Heart right ventricle (tissue), 16 donors: ENCODE measurements at regions not wholly inside any gene's neighbourhood (a gene's known extent, or its start where the extent isn't known, plus 50 kb on each side); places are given as distances from the start of the nearest gene placed in this dataset.

Source experiments
- ATAC-seq, 8 donors: fragments of 200-7000 bp; cut with Tn5 transposase; one replicate each; pipeline ENCODE4 v1.9.1; 2020; ENCODE audit warnings: mild to moderate bottlenecking in 8 of 8, moderate library complexity in 8 of 8, moderate number of reproducible peaks in 1 of 8
- DNase-seq, 2 donors: peaks; one replicate each; pipeline ENCODE4 v3.0.0-alpha.2; 2020
- H3K27ac ChIP-seq, 10 donors: fragments of 200-600 bp; sonication (generic) in 2 of 10; one replicate each; pipeline versions ENCODE4 v1.5.0 to v1.8.0; 2020 to 2022; ENCODE audit warnings: mild to moderate bottlenecking in 3 of 10
- H3K27me3 ChIP-seq, 7 donors: fragments of 200-600 bp; one replicate each; pipeline ENCODE4 v1.8.0; 2021 to 2022; ENCODE audit warnings: mild to moderate bottlenecking in 2 of 7
- H3K36me3 ChIP-seq, 9 donors: fragments of 200-600 bp; sonication (generic) in 1 of 9; one replicate each; pipeline versions ENCODE4 v1.5.0 to v1.8.0; 2020 to 2022; ENCODE audit warnings: mild to moderate bottlenecking in 2 of 9
- H3K4me1 ChIP-seq, 9 donors: fragments of 200-600 bp; sonication (generic) in 1 of 9; one replicate each; pipeline versions ENCODE4 v1.5.0 to v1.8.0; 2020 to 2022; ENCODE audit warnings: mild to moderate bottlenecking in 4 of 9
- H3K4me3 ChIP-seq, 10 donors: fragments of 200-600 bp; sonication (generic) in 2 of 10; one replicate each; pipeline versions ENCODE4 v1.5.0 to v1.8.0; 2020 to 2022; ENCODE audit warnings: mild to moderate bottlenecking in 7 of 10, moderate library complexity in 2 of 10
- H3K9me3 ChIP-seq, 11 donors: fragments of 200-600 bp in 10 of 11; sonication (generic) in 2 of 11; one replicate each; pipeline versions ENCODE4 v1.5.0 to v1.8.0; 2013 to 2022; ENCODE audit warnings: mild to moderate bottlenecking in 2 of 11, control low read depth in 1 of 11, moderate library complexity in 1 of 11
- WGBS, 2 donors: extraction: QIAGEN DNeasy Blood & Tissue Kit; methylation state at CpG; one replicate each; pipeline ENCODE4 v1.1.7; 2013; ENCODE audit warnings: inconsistent platforms in 1 of 2; 5-methylcytosine and 5-hydroxymethylcytosine counted together
- intact Hi-C, 10 donors: fragments of 100-400 bp; cut with DNase I; formaldehyde crosslinking; loops; one replicate each; pipeline versions ENCODE4 v1.11.1 to v1.14.2; 2022
- TF ChIP-seq, protein P1 (sequence below), 9 donors: fragments of 200-600 bp; sonication (generic) in 2 of 9; IDR thresholded peaks; one replicate each; pipeline versions ENCODE4 v1.5.0 to v1.8.0; 2021 to 2022; ENCODE audit warnings: antibody characterized with exemption in 9 of 9, mild to moderate bottlenecking in 5 of 9, moderate library complexity in 1 of 9
- donor health status: Arrhythmogenic right ventricular cardiomyopathy.
- donor health status: ischemic (EF 13 %, LVEDD 7.1; RV severe dilation, severe dysfunction).
- donor health status: healthy with polysubstance abuse.
- donor health status: DM: no; HTN: yes; CAD: no.
- donor health status: DM: no; HTN: no; CAD: no.
- donor health status: ischemic (EF 25% LVEDD 6.9; RV normal size, moderate dysfunction).
- donor health status: ischemic (EF 25% LVEDD 5.7; RV mildly dilated, moderate dysfunction).
- donor health status: healthy.
- donor health status: DM: yes; HTN: yes; CAD: no.
- donor health status: Ischemic cardiomyopathy.
- donor health status: ischemic (EF 35%, LVEDD 5.7; RV mildly dilated, moderate dysfunction).
- donor health status: nonischemic (EF 11% LVEDD 7.7; RV severe dilation, severe dysfunction).
- donor health status: DM: yes; HTN: yes; CAD: no.
- donor health status: PGD.
- donor health status: ischemic (EF 29% LVEDD 5.4; RV normal size, mild dysfunction).
- donor health status: nonischemic (EF 23%, LVEDD 6.1; RV moderate dilation, normal function).

DNA sequence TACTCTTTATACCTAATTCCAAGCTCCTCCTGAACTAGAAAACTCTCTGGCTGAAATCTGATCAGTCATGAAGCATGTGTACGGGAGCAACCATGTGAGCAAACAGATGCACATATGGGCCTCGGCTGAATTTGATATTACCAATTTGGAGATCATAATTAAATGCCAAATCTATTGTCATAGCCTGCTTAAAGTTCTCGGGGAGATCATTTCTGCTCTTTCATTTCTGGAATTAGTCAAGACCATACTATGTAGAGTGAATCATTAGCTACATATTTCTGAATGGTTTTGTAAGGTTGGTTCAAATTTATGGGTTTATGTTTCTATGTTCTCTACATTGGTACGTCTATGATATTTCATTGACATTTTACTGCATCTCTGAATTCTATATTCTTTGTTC lies 205.5 kb downstream of the UBE2E3 start:
- DNase-seq (no peak), ATAC-seq (no peak)
- Histone ChIP-seq H3K27ac (no peak overlapping the region), H3K4me1 (no peaks in the 10 kb centered on the region), H3K9me3 (no peaks in the 10 kb centered on the region), H3K27me3 (no peaks in the 10 kb centered on the region), H3K36me3 (no peaks in the 10 kb centered on the region), H3K4me3 (no peak overlapping the region)
- TF ChIP-seq, protein P1, sequence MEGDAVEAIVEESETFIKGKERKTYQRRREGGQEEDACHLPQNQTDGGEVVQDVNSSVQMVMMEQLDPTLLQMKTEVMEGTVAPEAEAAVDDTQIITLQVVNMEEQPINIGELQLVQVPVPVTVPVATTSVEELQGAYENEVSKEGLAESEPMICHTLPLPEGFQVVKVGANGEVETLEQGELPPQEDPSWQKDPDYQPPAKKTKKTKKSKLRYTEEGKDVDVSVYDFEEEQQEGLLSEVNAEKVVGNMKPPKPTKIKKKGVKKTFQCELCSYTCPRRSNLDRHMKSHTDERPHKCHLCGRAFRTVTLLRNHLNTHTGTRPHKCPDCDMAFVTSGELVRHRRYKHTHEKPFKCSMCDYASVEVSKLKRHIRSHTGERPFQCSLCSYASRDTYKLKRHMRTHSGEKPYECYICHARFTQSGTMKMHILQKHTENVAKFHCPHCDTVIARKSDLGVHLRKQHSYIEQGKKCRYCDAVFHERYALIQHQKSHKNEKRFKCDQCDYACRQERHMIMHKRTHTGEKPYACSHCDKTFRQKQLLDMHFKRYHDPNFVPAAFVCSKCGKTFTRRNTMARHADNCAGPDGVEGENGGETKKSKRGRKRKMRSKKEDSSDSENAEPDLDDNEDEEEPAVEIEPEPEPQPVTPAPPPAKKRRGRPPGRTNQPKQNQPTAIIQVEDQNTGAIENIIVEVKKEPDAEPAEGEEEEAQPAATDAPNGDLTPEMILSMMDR (IDR thresholded peaks at IDR 0.05) = no peak
- intact Hi-C loops = no loop called here
- 84 to 90% methylated on average over 4 of the region's 4 CpGs for whole genome bisulfite sequencing, 2 donors

DNA sequence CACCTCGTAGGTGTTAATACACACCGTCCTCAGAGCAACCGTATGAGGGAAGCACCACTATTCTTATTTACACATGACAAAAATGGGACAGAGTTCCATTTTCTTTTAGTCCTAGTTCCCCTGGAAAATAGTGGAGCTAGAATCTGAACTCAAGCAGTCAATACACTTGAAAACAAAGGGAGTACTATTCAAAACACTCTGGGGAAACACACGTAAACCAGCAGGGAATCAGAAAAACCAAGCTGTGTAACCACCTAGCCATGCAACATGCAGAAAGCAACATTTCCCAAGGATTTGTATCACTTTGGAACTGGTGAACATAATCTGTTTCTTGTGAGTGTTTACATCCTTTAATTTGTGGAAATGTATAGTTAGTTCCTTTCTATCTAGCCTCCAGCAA lies 208.2 kb downstream of the UBE2E3 start:
- H3K4me1 ChIP-seq = no peaks in the 10 kb centered on the region
- 81 to 88% methylated on average over 4 of the region's 4 CpGs for WGBS, 2 donors
- no peak overlapping the region for H3K27ac ChIP-seq
- no peaks in the 10 kb centered on the region for H3K36me3 ChIP-seq
- no peak overlapping the region for H3K4me3 ChIP-seq
- H3K9me3 ChIP-seq = no peaks in the 10 kb centered on the region
- no peaks in the 10 kb centered on the region for H3K27me3 ChIP-seq
- intact Hi-C loops = no loop called here
- ATAC-seq = no peak
- TF ChIP-seq, protein P1 (IDR thresholded peaks at IDR 0.05) = no peak
- no peak for DNase-seq

DNA sequence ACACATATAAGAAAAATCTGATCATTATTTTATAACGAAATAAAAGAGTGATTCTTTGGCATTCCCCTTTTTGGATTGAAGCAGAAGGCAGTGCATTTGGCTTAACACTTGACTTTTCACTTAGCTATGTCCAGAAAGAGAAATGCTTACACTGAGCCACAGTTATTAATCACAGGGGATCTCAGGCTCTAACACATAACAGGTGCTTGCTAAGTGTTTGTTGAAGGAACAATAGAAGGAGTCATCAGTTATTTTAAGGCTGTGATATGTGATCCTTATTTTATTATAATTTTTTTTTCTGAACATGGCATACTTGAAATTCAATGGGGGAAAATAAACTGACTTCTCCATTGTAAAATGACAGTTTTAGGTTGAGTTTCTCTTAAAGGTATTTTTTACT lies 209.5 kb downstream of the UBE2E3 start:
- DNase-seq (no peak), ATAC-seq (no peak)
- TF ChIP-seq, protein P1 (IDR thresholded peaks at IDR 0.05) = no peak
- intact Hi-C loops = no loop called here
- no peaks in the 10 kb centered on the region for H3K27me3 ChIP-seq
- no peak overlapping the region for H3K27ac ChIP-seq
- H3K9me3 ChIP-seq = no peaks in the 10 kb centered on the region
- no peaks in the 10 kb centered on the region for H3K36me3 ChIP-seq
- WGBS, 2 donors = 41 to 57% methylated on average over 1 of the region's 1 CpG
- H3K4me3 ChIP-seq = no peak overlapping the region
- no peaks in the 10 kb centered on the region for H3K4me1 ChIP-seq

DNA sequence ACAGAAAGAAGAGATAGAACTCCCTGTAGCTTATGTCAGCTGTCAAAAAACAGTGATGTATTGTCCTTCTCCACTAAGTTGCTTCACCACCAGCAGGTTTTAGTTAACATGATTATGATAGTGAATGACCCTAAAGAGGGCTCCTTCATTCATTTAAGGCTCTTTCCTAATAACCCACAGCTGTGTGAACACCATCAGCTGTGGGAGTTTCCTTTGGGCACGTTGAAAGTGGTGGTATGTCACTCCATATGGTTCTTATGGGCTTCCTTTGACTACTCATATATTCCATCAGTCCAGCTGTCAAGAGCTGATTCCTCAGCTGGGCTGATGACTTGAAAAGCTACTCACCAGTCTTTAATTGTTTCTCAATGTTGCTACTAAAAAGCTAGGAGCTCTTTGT lies 210.3 kb downstream of the UBE2E3 start:
- TF ChIP-seq, protein P1 (IDR thresholded peaks at IDR 0.05) = no peak
- Histone ChIP-seq H3K27me3 (no peaks in the 10 kb centered on the region), H3K9me3 (no peaks in the 10 kb centered on the region), H3K4me3 (no peak overlapping the region), H3K27ac (no peak overlapping the region), H3K4me1 (no peaks in the 10 kb centered on the region), H3K36me3 (no peaks in the 10 kb centered on the region)
- ATAC-seq (no peak), DNase-seq (no peak)
- 21 to 24% methylated on average over 1 of the region's 1 CpG for WGBS, 2 donors
- intact Hi-C loops = no loop called here

DNA sequence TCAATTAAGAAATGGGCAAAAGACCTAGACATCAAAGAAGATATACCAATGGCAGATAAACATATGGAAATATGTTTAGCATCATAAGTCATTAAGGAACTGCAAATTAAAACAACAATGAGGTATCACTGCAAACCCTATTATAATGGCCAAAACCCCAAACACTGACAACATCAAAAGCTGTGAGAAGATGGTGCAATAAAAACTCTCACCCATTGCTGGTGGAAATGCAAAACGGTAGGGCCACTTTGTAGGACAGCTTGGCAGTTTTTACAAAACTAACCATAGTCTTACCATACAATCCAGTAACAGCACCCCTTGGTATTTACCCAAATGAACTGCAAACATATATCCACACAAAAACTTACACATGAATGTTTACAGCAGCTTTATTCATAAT lies 213.1 kb downstream of the UBE2E3 start:
- no peak for DNase-seq
- Histone ChIP-seq H3K27me3 (no peaks in the 10 kb centered on the region), H3K9me3 (no peaks in the 10 kb centered on the region), H3K27ac (no peak overlapping the region), H3K36me3 (no peaks in the 10 kb centered on the region), H3K4me1 (no peaks in the 10 kb centered on the region), H3K4me3 (no peak overlapping the region)
- ATAC-seq = no peak
- 75 to 90% methylated on average over 1 of the region's 1 CpG for WGBS, 2 donors
- intact Hi-C loops = no loop called here
- TF ChIP-seq, protein P1 (IDR thresholded peaks at IDR 0.05) = no peak
